NCI-H226 (cell line): ENCODE measurements at regions not wholly inside any gene's neighbourhood (a gene's known extent, or its start where the extent isn't known, plus 50 kb on each side); places are given as distances from the start of the nearest gene placed in this dataset.

ENCODE experiments used
- DNase-seq: peaks from one replicate; pipeline ENCODE4 v3.0.0-alpha.2; 2015

- no peak for DNase-seq
Measured at GRCh38 chr13:77378662-77379061, 51.8 kb upstream of the MYCBP2 start.

GRCh38 chr13:77377016-77377415, 50.1 kb upstream of the MYCBP2 start:
- no peak for DNase-seq
